Epithelial cell of proximal tubule (primary cell): ENCODE measurements at regions not wholly inside any gene's neighbourhood (a gene's known extent, or its start where the extent isn't known, plus 50 kb on each side); places are given as distances from the start of the nearest gene placed in this dataset.
"Not testable (repeated sequence)": the region's sequence is repeated elsewhere in the genome, so short reads cannot be mapped to it uniquely, and the experiment has no call there.

Source experiments
- DNase-seq: peaks from one replicate; pipeline ENCODE4 v3.0.0-alpha.2; 2011; ENCODE audit warnings: low read depth
- H3K4me3 ChIP-seq: 2 replicates; pipeline ENCODE4 v1.5.1; 2011; ENCODE audit warnings: low read depth, mild to moderate bottlenecking, low read length
- CTCF ChIP-seq: conservative IDR thresholded peaks from 2 replicates; pipeline ENCODE4 v1.5.1; 2012; ENCODE audit warnings: low read depth, mild to moderate bottlenecking, low read length

GRCh38 chr6:140711019-140711613 is 1336.7 kb upstream of the CITED2 start:
- no peak overlapping the region for H3K4me3 ChIP-seq
- TF ChIP-seq CTCF, result no peak
- DNase-seq, result no peak

- no peak for DNase-seq
- H3K4me3 ChIP-seq, result no peak overlapping the region
- no peak for TF ChIP-seq CTCF
Observed at GRCh38 chr6:140708441-140708840, 1334.0 kb upstream of the CITED2 start.

- DNase-seq, H3K4me3 ChIP-seq: not testable (repeated sequence)
Observed at GRCh38 chr6:140704008-140704407, 1329.6 kb upstream of the CITED2 start.

GRCh38 chr6:140697585-140697984 is 1323.1 kb upstream of the CITED2 start:
- no peak for DNase-seq
- no peak for TF ChIP-seq CTCF
- H3K4me3 ChIP-seq, result no peak overlapping the region

GRCh38 chr6:140684776-140685550 is 1310.5 kb upstream of the CITED2 start:
- H3K4me3 ChIP-seq, result no peak overlapping the region
- no peak for TF ChIP-seq CTCF
- no peak for DNase-seq

GRCh38 chr6:140677781-140678528 is 1303.5 kb upstream of the CITED2 start:
- DNase-seq, result no peak
- TF ChIP-seq CTCF, result no peak
- H3K4me3 ChIP-seq, result no peak overlapping the region

- DNase-seq, result no peak
- TF ChIP-seq CTCF, result peak; percentile 30
- H3K4me3 ChIP-seq, result no peak overlapping the region
Observed at GRCh38 chr6:140671926-140672325, 1297.5 kb upstream of the CITED2 start.
